GM10248 (cell line): ENCODE measurements at regions not wholly inside any gene's neighbourhood (a gene's known extent, or its start where the extent isn't known, plus 50 kb on each side); places are given as distances from the start of the nearest gene placed in this dataset.

Source experiments
- CTCF ChIA-PET: fragments of 300-600 bp; sonication (Branson Sonifier 250); formaldehyde crosslinking; extraction: SDS; loops from one replicate; lab custom pipeline; 2021; ENCODE audit warnings: antibody characterized with exemption; lab: Yijun Ruan, JAX
- POLR2A ChIA-PET: fragments of 350-650 bp; sonication (Branson Sonifier 250); formaldehyde crosslinking; extraction: SDS; loops from one replicate; lab custom pipeline; 2020; ENCODE audit warnings: antibody characterized with exemption; lab: Yijun Ruan, JAX
- DNase-seq: peaks from one replicate; pipeline ENCODE4 v3.0.0; 2012; ENCODE audit errors: extremely low spot score
- TF ChIP-seq, protein P1 (sequence below): IDR thresholded peaks from 2 replicates; pipeline ENCODE4 v1.5.1; 2012; ENCODE audit warnings: mild to moderate bottlenecking, low read depth; ENCODE audit errors: extremely low read depth, missing control alignments, control extremely low read depth

DNA sequence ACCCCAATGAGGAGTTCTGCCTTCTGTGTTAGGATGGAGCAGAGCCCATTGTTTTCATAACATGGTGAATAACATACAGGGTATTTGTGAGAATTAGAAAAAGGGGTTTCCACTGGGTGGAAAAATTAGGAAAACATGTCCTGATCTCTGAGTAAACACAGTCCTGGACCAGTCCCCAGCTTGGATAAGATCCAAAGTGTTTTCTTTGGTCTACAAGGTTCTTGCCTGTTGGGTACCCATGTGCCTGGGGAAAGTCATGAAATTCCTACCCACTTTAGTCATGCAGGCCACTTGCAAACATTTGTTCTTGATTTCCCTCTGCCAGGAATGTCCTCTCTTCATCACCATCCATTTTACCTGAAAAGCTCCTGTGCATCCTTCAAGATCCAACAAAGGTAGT is 164.8 kb upstream of the DYNLRB2 start:
- POLR2A ChIA-PET = no interaction called here
- CTCF ChIA-PET = interaction anchor here (1.1 to 1.6 kb wide), 2 partner anchors 9 to 11 kb away, joined by 3 to 4 read pairs; no protein-coding TSS in a partner anchor
- DNase-seq = no peak
- TF ChIP-seq, protein P1, sequence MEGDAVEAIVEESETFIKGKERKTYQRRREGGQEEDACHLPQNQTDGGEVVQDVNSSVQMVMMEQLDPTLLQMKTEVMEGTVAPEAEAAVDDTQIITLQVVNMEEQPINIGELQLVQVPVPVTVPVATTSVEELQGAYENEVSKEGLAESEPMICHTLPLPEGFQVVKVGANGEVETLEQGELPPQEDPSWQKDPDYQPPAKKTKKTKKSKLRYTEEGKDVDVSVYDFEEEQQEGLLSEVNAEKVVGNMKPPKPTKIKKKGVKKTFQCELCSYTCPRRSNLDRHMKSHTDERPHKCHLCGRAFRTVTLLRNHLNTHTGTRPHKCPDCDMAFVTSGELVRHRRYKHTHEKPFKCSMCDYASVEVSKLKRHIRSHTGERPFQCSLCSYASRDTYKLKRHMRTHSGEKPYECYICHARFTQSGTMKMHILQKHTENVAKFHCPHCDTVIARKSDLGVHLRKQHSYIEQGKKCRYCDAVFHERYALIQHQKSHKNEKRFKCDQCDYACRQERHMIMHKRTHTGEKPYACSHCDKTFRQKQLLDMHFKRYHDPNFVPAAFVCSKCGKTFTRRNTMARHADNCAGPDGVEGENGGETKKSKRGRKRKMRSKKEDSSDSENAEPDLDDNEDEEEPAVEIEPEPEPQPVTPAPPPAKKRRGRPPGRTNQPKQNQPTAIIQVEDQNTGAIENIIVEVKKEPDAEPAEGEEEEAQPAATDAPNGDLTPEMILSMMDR = no peak

DNA sequence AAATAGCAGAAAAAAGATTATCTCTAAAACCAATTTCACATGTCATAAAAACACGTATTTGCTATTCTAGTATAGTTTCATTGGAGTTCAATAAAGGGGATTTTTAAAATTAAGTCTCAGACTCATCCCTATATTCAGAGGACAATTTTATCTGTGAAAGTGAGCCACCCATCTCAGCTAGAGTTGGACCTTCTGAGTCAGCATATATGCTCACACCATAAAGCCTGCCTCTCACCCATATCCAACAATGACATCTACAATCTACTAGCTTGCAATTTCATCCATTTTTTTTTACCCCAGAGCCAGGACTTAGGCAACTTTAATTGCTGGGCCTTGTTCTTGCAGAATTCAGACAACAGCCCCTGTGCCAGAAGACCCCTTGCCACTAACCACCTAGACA is 165.3 kb upstream of the DYNLRB2 start:
- TF ChIP-seq, protein P1 = no peak
- no peak for DNase-seq
- POLR2A ChIA-PET = no interaction called here
- CTCF ChIA-PET = interaction anchor here (1.1 kb wide), 1 partner anchor 11 kb away, joined by 4 read pairs; no protein-coding TSS in a partner anchor

DNA sequence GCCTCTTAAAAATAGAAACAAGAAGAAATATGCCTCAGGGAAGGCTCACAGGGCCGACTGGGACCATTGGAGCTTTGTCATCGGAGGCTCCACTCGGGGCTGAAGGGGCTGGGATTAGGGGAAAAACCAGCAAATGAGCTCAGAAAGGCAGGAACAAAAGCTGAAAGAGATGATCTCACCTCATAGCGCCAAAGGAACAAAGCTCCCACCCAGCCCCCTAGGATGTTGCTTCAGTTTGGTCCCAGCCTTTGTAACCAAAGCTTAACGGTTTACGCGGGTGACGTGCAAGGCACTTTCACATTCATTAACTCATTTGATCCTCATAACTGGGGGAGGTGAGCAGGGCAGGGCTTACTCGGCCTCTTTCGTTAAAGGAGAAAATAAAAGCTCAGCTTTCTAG is 168.5 kb upstream of the DYNLRB2 start:
- POLR2A ChIA-PET = no interaction called here
- no peak for DNase-seq
- TF ChIP-seq, protein P1 = no peak
- CTCF ChIA-PET = interaction anchor here (1.0 kb wide), 1 partner anchor 18 kb away, joined by 4 read pairs; no protein-coding TSS in a partner anchor

DNA sequence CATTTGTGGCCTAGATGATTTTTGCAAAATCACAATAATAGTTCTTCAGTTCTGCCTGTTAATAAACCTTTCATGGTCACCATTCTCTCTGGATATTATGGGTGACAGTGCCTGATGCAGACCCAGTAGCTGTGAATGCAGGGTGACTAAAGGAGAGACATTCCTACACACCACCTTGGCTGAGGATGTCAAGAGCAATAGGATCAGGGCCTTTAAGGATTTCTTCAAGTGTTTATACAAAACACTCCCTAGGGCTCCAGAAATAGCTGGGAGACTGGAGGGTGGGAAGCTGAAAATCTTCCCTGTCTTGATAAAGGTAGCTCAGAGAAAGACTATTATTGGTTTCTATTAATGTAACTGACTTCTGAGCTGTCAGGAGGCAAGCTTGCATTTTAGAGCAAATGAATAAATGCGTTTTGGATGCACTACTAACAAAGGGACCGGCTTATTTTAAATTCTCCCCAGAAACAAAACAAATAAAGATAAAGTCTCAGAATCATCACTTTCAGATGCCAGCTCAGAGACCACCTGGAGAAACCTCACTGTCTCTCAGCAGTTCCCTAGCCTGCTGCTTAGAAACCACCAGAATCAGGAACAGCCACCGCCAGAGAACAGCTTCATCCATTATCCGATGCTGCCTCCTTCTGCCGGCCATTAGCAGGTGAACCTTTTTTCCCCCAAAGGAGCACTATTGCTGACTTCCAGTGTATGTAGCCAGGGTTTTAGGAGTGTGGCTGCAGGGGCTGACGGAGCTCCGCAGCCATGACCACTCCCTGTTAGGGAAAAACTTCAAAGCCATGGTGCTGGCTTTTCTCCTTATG is 171.4 kb upstream of the DYNLRB2 start:
- CTCF ChIA-PET = interaction anchor here (1.1 kb wide), 1 partner anchor 97 kb away, joined by 3 read pairs; no protein-coding TSS in a partner anchor

DNA sequence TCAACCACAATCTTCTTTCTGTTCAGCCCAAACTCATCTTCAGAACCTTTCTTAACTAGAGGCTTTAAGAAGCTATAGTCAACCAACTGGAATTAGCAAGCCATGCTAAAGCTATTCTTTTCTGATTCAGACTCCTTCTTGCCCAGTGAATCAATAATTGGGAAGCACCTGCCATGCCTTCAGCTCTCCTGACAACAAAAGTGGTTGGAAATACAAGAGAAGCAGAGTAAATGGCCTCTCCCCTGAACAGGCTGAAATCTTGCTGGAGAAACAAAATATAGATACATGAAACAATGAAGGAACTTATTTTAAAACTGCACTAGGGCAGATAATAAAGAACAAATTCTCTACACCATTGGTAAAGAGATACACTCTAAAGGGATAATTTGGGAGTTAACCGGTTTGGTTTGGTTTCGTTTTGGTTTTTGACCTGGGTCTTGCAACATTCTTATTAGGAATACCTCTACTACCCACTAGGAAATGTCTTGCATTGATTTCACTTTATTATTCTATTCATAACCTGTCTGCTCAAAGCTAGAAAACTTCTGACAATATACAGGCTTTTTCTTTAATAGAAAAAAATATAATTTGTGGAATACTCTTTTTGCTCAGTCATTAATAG is 173.6 kb upstream of the DYNLRB2 start:
- DNase-seq = no peak
- POLR2A ChIA-PET = no interaction called here
- CTCF ChIA-PET = no interaction called here
- TF ChIP-seq, protein P1 = no peak

More for the DNA sequence above, 171.4 kb upstream of the DYNLRB2 start:
- TF ChIP-seq, protein P1 = peak; percentile 19
- POLR2A ChIA-PET = no interaction called here
- no peak for DNase-seq

DNA sequence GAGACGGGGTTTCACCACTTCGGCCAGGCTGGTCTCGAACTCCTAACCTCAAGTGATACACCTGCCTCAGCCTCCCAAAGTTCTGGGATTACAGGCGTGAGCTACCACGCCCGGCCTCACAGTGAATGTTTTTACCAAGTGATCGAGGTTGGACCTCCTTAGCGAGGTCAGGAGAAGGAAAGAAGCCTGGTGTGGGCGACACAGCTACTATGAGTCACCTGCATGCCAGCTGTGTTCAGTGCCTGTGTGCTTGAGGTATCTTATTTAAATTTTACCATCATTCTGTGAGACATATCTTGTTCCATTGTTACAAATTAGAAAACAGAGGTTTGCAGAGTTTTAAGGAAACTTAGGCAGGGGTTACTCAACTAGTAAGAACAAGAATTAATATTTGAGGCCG is 174.8 kb upstream of the DYNLRB2 start:
- DNase-seq = no peak
- TF ChIP-seq, protein P1 = no peak
- CTCF ChIA-PET = interaction anchor here (1.4 kb wide), 1 partner anchor 14 kb away, joined by 4 read pairs; no protein-coding TSS in a partner anchor
- POLR2A ChIA-PET = no interaction called here
